ENCODE measurements at regions not wholly inside any gene's neighbourhood (a gene's known extent, or its start where the extent isn't known, plus 50 kb on each side); places are given as distances from the start of the nearest gene placed in this dataset.

- Histone ChIP-seq H3K4me1 (ENCODE audit: control insufficient read depth, insufficient read depth, low read length) (no peaks in the 10 kb centered on the region), H3K36me3 (ENCODE audit: control insufficient read depth, insufficient read depth, low read length) (no peaks in the 10 kb centered on the region), H3K27me3 (ENCODE audit: control insufficient read depth, insufficient read depth, low read length) (peaks cover 5% of the 10 kb centered on the region), H3K9me3 (ENCODE audit: control insufficient read depth, insufficient read depth, low read depth, low read length) (no peaks in the 10 kb centered on the region), H3K27ac (ENCODE audit: low read length) (no peak overlapping the region), H3K4me3 (ENCODE audit: low read depth in 2 of 2, low read length in 2 of 2) (no peak overlapping the region)
- CTCF ChIA-PET: interaction anchor here (0.6 kb wide), 1 partner anchor 429 kb away, joined by 4 read pairs; no protein-coding TSS in a partner anchor
- ATAC-seq (no peak), DNase-seq (ENCODE audit: low read depth, low spot score) (no peak)
- in situ Hi-C loops (cut with HindIII; ENCODE audit: low pct_unique_long_range_greater_than_20kb, low sequenced_read_pairs): no loop called here
- intact Hi-C loops (cut with micrococcal nuclease; ENCODE audit: unreplicated experiment): no loop called here
- TF ChIP-seq REST (IDR thresholded peaks at IDR 0.05; ENCODE audit: insufficient read depth in 1 of 2, low read depth in 2 of 2, low read length in 1 of 2): no peak
- TF ChIP-seq POLR2AphosphoS5 (IDR thresholded peaks at IDR 0.05; ENCODE audit: low read depth, low read length): no peak
- no peak for TF ChIP-seq SIN3A (IDR thresholded peaks at IDR 0.05; ENCODE audit: borderline replicate concordance, insufficient read depth, low read depth, low read length)
- no peak for TF ChIP-seq CTCF (IDR thresholded peaks at IDR 0.05)
- TF ChIP-seq TCF7L2 (IDR thresholded peaks at IDR 0.05; ENCODE audit: low read depth, low read length): no peak
- no TSS peak for BruUV-seq (replicated peaks)
- POLR2A ChIA-PET: no interaction called here
Observed at GRCh38 chr10:71029907-71030306, 141.5 kb upstream of the PCBD1 start.

GRCh38 chr10:71031026-71031425 is 142.7 kb upstream of the PCBD1 start:
- no peak for DNase-seq (ENCODE audit: low read depth, low spot score)
- H3K27ac ChIP-seq (ENCODE audit: low read length): no peak overlapping the region
- H3K4me3 ChIP-seq (ENCODE audit: low read depth in 2 of 2, low read length in 2 of 2): no peak overlapping the region
- H3K27me3 ChIP-seq (ENCODE audit: control insufficient read depth, insufficient read depth, low read length): peaks cover 5% of the 10 kb centered on the region
- ATAC-seq: no peak
- CTCF ChIA-PET: interaction anchor here (0.6 to 0.7 kb wide), 2 partner anchors 10 to 126 kb away, joined by 3 read pairs; no protein-coding TSS in a partner anchor
- TF ChIP-seq TCF7L2 (IDR thresholded peaks at IDR 0.05; ENCODE audit: low read depth, low read length): no peak
- TF ChIP-seq REST (IDR thresholded peaks at IDR 0.05; ENCODE audit: insufficient read depth in 1 of 2, low read depth in 2 of 2, low read length in 1 of 2): no peak
- TF ChIP-seq CTCF (IDR thresholded peaks at IDR 0.05): no peak
- no peak for TF ChIP-seq POLR2AphosphoS5 (IDR thresholded peaks at IDR 0.05; ENCODE audit: low read depth, low read length)
- no peak for TF ChIP-seq SIN3A (IDR thresholded peaks at IDR 0.05; ENCODE audit: borderline replicate concordance, insufficient read depth, low read depth, low read length)
- POLR2A ChIA-PET: no interaction called here
- no peaks in the 10 kb centered on the region for H3K36me3 ChIP-seq (ENCODE audit: control insufficient read depth, insufficient read depth, low read length)
- in situ Hi-C loops (cut with HindIII; ENCODE audit: low pct_unique_long_range_greater_than_20kb, low sequenced_read_pairs): no loop called here
- intact Hi-C loops (cut with micrococcal nuclease; ENCODE audit: unreplicated experiment): no loop called here
- no peaks in the 10 kb centered on the region for H3K4me1 ChIP-seq (ENCODE audit: control insufficient read depth, insufficient read depth, low read length)
- no peaks in the 10 kb centered on the region for H3K9me3 ChIP-seq (ENCODE audit: control insufficient read depth, insufficient read depth, low read depth, low read length)
- BruUV-seq (replicated peaks): no TSS peak

Data from Panc1 (cell line).